Panc1 (cell line): ENCODE measurements at regions not wholly inside any gene's neighbourhood (a gene's known extent, or its start where the extent isn't known, plus 50 kb on each side); places are given as distances from the start of the nearest gene placed in this dataset.

Experiments used
- POLR2AphosphoS5 ChIP-seq: IDR thresholded peaks from 2 replicates; pipeline ENCODE4 v1.6.1; 2012; ENCODE audit warnings: mild to moderate bottlenecking, low read depth, low read length, moderate library complexity
- SIN3A ChIP-seq: IDR thresholded peaks from 2 replicates; pipeline ENCODE4 v1.6.1; 2012; ENCODE audit warnings: low read depth, mild to moderate bottlenecking, low read length, moderate library complexity, borderline replicate concordance; ENCODE audit not compliant: insufficient read depth
- TF ChIP-seq, protein P1 (sequence below): fragments of 450-650 bp; IDR thresholded peaks from 2 replicates; pipeline ENCODE4 v1.5.1; 2017; ENCODE audit warnings: mild to moderate bottlenecking
- TF ChIP-seq, protein P2 (sequence below), 2 experiments: IDR thresholded peaks; 2 replicates each; pipeline ENCODE4 v1.6.1; 2011 to 2012; ENCODE audit warnings: low read depth in 2 of 2, control low read depth in 1 of 2, low read length in 1 of 2, mild to moderate bottlenecking in 1 of 2, moderate library complexity in 1 of 2; ENCODE audit not compliant: insufficient read depth in 1 of 2

DNA sequence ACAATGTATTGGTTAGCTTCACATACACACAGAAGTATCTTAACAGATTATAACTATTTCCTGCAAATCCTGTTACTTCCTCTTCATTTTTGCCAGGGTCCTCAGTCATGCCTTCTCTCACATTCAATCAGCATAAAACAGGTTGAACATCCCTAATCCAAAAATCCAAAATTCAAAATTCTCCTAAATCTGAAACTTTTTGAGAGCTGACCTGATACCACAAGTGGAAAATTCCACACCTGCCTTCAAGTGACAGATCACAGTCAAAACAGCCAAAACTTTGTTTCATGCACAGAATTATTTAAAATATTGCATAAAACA lies 62.9 kb upstream of the FBXO28 start:
- TF ChIP-seq, protein P1, sequence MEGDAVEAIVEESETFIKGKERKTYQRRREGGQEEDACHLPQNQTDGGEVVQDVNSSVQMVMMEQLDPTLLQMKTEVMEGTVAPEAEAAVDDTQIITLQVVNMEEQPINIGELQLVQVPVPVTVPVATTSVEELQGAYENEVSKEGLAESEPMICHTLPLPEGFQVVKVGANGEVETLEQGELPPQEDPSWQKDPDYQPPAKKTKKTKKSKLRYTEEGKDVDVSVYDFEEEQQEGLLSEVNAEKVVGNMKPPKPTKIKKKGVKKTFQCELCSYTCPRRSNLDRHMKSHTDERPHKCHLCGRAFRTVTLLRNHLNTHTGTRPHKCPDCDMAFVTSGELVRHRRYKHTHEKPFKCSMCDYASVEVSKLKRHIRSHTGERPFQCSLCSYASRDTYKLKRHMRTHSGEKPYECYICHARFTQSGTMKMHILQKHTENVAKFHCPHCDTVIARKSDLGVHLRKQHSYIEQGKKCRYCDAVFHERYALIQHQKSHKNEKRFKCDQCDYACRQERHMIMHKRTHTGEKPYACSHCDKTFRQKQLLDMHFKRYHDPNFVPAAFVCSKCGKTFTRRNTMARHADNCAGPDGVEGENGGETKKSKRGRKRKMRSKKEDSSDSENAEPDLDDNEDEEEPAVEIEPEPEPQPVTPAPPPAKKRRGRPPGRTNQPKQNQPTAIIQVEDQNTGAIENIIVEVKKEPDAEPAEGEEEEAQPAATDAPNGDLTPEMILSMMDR = peak; percentile 64
- TF ChIP-seq, protein P2, sequence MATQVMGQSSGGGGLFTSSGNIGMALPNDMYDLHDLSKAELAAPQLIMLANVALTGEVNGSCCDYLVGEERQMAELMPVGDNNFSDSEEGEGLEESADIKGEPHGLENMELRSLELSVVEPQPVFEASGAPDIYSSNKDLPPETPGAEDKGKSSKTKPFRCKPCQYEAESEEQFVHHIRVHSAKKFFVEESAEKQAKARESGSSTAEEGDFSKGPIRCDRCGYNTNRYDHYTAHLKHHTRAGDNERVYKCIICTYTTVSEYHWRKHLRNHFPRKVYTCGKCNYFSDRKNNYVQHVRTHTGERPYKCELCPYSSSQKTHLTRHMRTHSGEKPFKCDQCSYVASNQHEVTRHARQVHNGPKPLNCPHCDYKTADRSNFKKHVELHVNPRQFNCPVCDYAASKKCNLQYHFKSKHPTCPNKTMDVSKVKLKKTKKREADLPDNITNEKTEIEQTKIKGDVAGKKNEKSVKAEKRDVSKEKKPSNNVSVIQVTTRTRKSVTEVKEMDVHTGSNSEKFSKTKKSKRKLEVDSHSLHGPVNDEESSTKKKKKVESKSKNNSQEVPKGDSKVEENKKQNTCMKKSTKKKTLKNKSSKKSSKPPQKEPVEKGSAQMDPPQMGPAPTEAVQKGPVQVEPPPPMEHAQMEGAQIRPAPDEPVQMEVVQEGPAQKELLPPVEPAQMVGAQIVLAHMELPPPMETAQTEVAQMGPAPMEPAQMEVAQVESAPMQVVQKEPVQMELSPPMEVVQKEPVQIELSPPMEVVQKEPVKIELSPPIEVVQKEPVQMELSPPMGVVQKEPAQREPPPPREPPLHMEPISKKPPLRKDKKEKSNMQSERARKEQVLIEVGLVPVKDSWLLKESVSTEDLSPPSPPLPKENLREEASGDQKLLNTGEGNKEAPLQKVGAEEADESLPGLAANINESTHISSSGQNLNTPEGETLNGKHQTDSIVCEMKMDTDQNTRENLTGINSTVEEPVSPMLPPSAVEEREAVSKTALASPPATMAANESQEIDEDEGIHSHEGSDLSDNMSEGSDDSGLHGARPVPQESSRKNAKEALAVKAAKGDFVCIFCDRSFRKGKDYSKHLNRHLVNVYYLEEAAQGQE (IDR thresholded peaks at IDR 0.05; ENCODE audit: insufficient read depth in 1 of 2, low read depth in 2 of 2, low read length in 1 of 2) = no peak
- no peak for TF ChIP-seq POLR2AphosphoS5
- TF ChIP-seq SIN3A = no peak
